Activated B cell treated with CpG ODN at 0.5 μM for 24 hours (primary cell): ENCODE measurements at regions not wholly inside any gene's neighbourhood (a gene's known extent, or its start where the extent isn't known, plus 50 kb on each side); places are given as distances from the start of the nearest gene placed in this dataset.

Experiments used
- ATAC-seq: fragments of 200-7000 bp; cut with Tn5 transposase; one replicate; pipeline ENCODE4 v1.10.0; 2021; ENCODE audit warnings: low read depth, mild to moderate bottlenecking, moderate library complexity
- CTCF ChIA-PET: fragments of 350-600 bp; sonication (Branson Sonifier 250); formaldehyde crosslinking; loops from one replicate; lab custom pipeline; 2021; ENCODE audit warnings: antibody characterized with exemption; lab: Charles Lee
- POLR2A ChIA-PET: fragments of 350-600 bp; sonication (Branson Sonifier 250); formaldehyde crosslinking; loops from one replicate; lab custom pipeline; 2021; ENCODE audit warnings: antibody characterized with exemption; lab: Charles Lee
- DNase-seq: peaks from one replicate; pipeline ENCODE4 v3.0.0; 2022
- H3K27ac Mint-ChIP-seq: one replicate; pipeline ENCODE4 v1.8.0; 2020; ENCODE audit warnings: mixed read lengths
- H3K27me3 Mint-ChIP-seq: one replicate; pipeline ENCODE4 v1.8.0; 2021; ENCODE audit warnings: mixed read lengths
- H3K36me3 Mint-ChIP-seq: one replicate; pipeline ENCODE4 v1.8.0; 2021; ENCODE audit warnings: low read depth, mixed read lengths
- H3K4me1 Mint-ChIP-seq: one replicate; pipeline ENCODE4 v1.8.0; 2021; ENCODE audit warnings: mixed read lengths
- H3K4me3 Mint-ChIP-seq: one replicate; pipeline ENCODE4 v1.8.0; 2020; ENCODE audit warnings: mild to moderate bottlenecking, mixed read lengths
- H3K9me3 Mint-ChIP-seq: one replicate; pipeline ENCODE4 v1.8.0; 2020; ENCODE audit warnings: mixed read lengths
- CTCF ChIP-seq: fragments of 200-600 bp; IDR thresholded peaks from one replicate; pipeline ENCODE4 v1.8.0; 2022; ENCODE audit warnings: antibody characterized with exemption, mild to moderate bottlenecking
- intact Hi-C: fragments of 100-400 bp; cut with micrococcal nuclease; formaldehyde crosslinking; loops from one replicate; pipeline ENCODE4 v1.15.1; 2024

GRCh38 chr2:19670303-19670702 is 231.5 kb downstream of the TTC32 start:
- no peak for TF ChIP-seq CTCF
- no peak for ATAC-seq
- no peaks in the 10 kb centered on the region for H3K9me3 Mint-ChIP-seq
- H3K27me3 Mint-ChIP-seq: peaks cover 15% of the 10 kb centered on the region
- POLR2A ChIA-PET: no interaction called here
- H3K4me1 Mint-ChIP-seq: no peaks in the 10 kb centered on the region
- CTCF ChIA-PET: no interaction called here
- intact Hi-C loops: no loop called here
- no peaks in the 10 kb centered on the region for H3K36me3 Mint-ChIP-seq
- H3K27ac Mint-ChIP-seq: no peak overlapping the region
- DNase-seq: no peak
- no peak overlapping the region for H3K4me3 Mint-ChIP-seq

DNA sequence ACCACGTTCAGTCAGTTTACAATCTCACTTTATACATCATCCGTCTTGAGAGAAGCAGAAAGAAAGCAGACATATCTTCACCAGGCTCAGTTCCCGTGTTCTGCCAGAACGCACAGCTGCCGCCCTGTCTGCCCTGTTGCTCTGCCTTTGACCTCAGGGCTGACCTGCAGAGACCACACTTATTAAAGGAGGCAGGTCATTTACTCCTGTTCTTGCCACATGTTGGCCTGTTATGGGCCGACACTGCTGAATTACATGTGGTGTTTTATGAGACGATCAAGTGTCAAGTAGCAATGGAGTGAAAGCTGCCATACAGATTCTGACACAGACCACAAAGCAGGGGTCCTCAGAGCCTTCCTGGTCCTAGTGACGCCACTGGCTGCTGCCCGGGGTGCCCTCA is 232.2 kb downstream of the TTC32 start:
- Mint-ChIP-seq H3K27me3 (peaks cover 15% of the 10 kb centered on the region), H3K4me1 (no peaks in the 10 kb centered on the region), H3K9me3 (no peaks in the 10 kb centered on the region), H3K27ac (no peak overlapping the region), H3K36me3 (no peaks in the 10 kb centered on the region), H3K4me3 (no peak overlapping the region)
- intact Hi-C loops: no loop called here
- POLR2A ChIA-PET: no interaction called here
- ATAC-seq: no peak
- DNase-seq: no peak
- CTCF ChIA-PET: no interaction called here
- no peak for TF ChIP-seq CTCF

- Mint-ChIP-seq H3K27ac (no peak overlapping the region), H3K4me1 (no peaks in the 10 kb centered on the region), H3K36me3 (no peaks in the 10 kb centered on the region), H3K4me3 (no peak overlapping the region), H3K9me3 (no peaks in the 10 kb centered on the region), H3K27me3 (peaks cover 12% of the 10 kb centered on the region)
- CTCF ChIA-PET: no interaction called here
- DNase-seq: no peak
- POLR2A ChIA-PET: no interaction called here
- no peak for TF ChIP-seq CTCF
- intact Hi-C loops: no loop called here
- no peak for ATAC-seq
Observed at GRCh38 chr2:19669126-19669525, 232.7 kb downstream of the TTC32 start.

DNA sequence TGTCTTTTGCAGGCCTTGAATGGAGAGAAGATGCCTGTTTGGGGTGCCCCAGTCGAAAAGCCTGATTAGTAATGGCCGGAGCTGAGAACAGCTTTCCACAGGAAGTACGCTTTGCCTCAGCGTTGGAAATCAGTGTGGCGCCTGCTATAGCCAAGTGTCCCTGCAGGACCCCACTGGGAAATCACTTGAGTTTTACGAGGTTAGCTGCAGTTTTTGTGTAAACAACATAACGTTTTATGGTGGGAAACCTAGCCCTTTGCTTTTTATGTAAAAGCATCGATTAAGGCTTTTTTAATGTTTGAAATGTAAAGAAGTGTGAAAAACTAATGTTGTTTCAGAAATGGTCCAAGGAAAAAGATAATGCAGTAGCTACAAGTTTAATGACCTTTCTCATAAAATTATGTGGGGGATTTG is 234.2 kb downstream of the TTC32 start:
- TF ChIP-seq CTCF: no peak
- H3K27ac Mint-ChIP-seq: no peak overlapping the region
- ATAC-seq (no peak), DNase-seq (no peak)
- H3K36me3 Mint-ChIP-seq: no peaks in the 10 kb centered on the region
- POLR2A ChIA-PET: no interaction called here
- peaks cover 11% of the 10 kb centered on the region for H3K27me3 Mint-ChIP-seq
- CTCF ChIA-PET: no interaction called here
- no peaks in the 10 kb centered on the region for H3K9me3 Mint-ChIP-seq
- intact Hi-C loops: no loop called here
- no peak overlapping the region for H3K4me3 Mint-ChIP-seq
- no peaks in the 10 kb centered on the region for H3K4me1 Mint-ChIP-seq

DNA sequence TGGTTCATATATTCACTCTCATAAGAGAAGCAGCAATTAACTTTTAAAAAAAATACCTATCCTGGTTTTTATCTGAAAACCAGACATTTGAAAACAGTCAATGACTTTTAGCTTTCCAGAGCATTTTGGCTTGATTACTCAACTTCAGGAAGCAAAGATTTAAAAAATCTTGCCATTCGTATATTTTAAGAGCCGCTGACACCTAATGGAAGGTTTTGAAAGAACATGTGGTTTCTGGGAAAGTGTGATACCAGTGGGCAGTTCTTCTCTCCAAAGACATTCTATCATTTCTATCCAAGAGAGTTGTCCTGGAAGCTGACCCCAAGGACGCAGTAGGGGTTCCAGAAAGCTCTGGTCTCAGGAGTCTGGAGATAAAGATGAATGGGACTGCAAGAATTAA is 234.7 kb downstream of the TTC32 start:
- ATAC-seq (no peak), DNase-seq (no peak)
- H3K4me3 Mint-ChIP-seq: no peak overlapping the region
- H3K27me3 Mint-ChIP-seq: peaks cover 11% of the 10 kb centered on the region
- no peak for TF ChIP-seq CTCF
- ChIA-PET CTCF (no interaction called here), POLR2A (no interaction called here)
- H3K27ac Mint-ChIP-seq: no peak overlapping the region
- no peaks in the 10 kb centered on the region for H3K9me3 Mint-ChIP-seq
- intact Hi-C loops: no loop called here
- H3K36me3 Mint-ChIP-seq: no peaks in the 10 kb centered on the region
- H3K4me1 Mint-ChIP-seq: no peaks in the 10 kb centered on the region
